Hematopoietic multipotent progenitor cell treated with erythropoietin and hydrocortisone succinate and interleukin-3 and kit ligand, for 15 days (in vitro differentiated cells): ENCODE measurements at regions not wholly inside any gene's neighbourhood (a gene's known extent, or its start where the extent isn't known, plus 50 kb on each side); places are given as distances from the start of the nearest gene placed in this dataset.
"Not testable (repeated sequence)": the region's sequence is repeated elsewhere in the genome, so short reads cannot be mapped to it uniquely, and the experiment has no call there.

Experiments used
- DNase-seq: peaks from one replicate; pipeline ENCODE4 v3.0.0-alpha.2; 2015; ENCODE audit warnings: low spot score

GRCh38 chr1:243996223-243996622 is 54.9 kb upstream of the ZBTB18 start:
- DNase-seq, result no peak

GRCh38 chr1:243991650-243992049 is 59.4 kb upstream of the ZBTB18 start:
- DNase-seq, result no peak

DNA sequence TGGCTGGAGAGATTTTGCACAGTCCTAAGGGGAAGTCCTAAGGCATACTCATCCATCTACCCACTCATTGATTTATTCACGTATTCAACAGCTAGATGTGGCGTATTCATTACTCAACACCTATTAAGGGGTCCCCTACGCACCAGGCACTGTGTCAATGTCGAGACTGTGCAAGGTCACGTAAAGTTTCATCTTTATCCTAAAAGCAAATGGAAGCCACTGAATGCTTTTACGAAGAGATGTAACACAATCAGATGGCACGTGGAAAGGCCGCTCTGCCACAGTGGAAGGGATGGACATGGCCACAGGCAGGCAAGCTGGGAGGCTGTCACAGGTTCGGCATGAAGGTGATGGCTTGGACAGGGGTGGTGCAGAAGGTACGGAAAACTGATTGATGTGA is 66.3 kb upstream of the ZBTB18 start:
- DNase-seq, result no peak

DNA sequence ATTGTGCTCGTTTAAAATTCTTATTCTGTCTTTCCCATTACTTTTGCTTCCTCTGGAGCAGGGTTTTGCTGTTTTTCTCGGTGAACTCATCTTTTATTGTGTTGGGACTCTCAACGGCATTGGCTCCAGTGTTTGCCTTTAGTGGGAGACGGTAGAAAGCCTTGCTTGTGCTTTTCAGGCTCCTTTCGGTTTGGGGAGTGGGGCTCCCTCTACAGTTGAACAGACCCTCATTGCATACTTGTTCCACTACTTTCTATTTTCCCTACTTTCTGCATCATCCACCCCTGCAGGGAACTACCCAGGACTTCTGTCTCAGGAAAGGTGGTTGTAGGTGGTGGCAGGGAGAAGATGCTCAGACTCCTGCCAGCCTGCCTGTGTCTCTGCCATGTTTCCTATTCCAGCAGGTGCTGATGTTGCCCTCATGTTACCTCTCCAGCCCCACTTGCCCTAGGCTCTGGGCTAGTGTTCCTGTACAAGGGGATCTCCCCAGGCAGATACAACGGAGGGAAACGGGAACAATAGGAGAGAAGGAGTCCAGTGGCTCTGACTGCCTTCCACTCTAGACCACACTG is 68.5 kb upstream of the ZBTB18 start:
- DNase-seq, result no peak

DNA sequence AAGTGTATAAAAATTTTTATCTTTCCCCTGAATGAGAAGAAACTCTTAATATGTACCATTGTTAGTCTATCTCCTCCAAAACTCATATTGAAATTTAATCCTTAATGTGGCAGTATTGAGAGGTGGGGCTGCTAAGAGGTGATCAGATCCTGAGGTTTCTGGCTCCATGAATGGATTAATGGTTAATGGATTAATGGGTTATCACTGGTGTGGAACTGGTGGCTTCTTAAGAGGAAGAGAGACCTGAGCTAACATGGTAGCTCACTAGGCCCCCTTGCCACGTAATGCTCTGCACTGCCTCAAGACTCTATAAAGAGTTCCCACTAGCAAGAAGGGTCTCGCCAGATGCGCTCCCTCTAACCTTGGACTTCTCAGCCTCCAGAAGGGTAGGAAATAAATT is 70.6 kb upstream of the ZBTB18 start:
- DNase-seq, result no peak

DNA sequence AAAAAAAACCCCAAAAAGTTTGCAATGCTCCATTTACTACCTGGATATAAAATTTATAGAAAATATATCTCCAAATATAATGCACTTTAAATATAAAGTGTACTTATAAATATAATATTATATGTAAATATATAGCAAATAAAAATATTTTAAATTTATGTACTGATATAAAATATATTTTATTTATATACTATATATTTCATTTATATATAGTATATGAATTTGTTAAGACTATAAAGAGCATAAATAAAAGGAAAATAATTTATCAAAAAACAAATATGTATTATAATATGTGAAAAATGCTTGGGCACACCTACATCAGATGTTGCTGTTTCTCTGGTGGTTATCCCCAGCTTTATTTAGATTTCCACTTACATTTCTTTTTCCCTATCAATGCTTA is 71.0 kb upstream of the ZBTB18 start:
- no peak for DNase-seq

GRCh38 chr1:243979396-243979795 is 71.7 kb upstream of the ZBTB18 start:
- no peak for DNase-seq

GRCh38 chr1:243977094-243977493 is 74.0 kb upstream of the ZBTB18 start:
- DNase-seq, result no peak

GRCh38 chr1:243974451-243975292 is 76.4 kb upstream of the ZBTB18 start:
- no peak for DNase-seq

GRCh38 chr1:243973169-243973568 is 77.9 kb upstream of the ZBTB18 start:
- DNase-seq, result no peak

DNA sequence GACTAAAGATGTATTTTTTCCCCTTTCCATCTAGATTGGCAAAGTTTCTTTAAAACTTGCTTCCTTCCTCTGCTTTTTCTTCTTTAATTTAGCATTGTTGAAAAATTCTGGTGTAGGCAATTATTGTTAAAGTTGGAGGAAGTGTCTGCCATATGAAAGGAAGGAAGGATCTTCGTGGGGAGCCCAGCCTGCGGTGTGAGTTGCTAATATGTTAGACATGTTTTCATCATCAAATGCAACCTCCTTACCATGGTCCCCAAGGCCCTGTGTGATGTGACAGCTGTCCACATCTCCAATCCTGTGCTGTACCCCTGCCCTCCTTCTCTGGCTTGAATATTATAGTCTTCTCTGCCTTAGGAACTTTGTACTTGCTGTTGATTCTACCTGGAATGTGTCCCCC is 81.0 kb upstream of the ZBTB18 start:
- no peak for DNase-seq

DNA sequence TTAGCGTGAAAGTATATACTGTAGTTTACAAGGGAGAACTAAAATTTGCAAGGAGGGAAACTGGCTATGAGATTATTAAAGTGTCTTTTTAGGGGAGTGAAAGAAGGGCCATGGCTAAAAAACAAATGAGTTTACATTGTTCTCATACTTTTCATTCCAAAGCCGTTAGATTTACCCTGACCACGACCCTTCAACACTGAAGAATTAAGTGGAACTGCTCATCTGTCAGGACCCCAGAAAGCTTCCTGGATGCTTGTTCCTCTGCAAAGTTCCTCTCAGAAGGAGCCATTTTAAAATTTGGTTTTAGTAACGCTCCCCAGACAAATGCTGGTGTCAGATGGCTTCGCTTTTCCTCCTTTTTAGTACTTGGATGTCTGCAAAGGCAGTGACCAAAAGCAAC is 82.7 kb upstream of the ZBTB18 start:
- DNase-seq, result no peak

GRCh38 chr1:243964915-243965314 is 86.2 kb upstream of the ZBTB18 start:
- DNase-seq, result no peak

- no peak for DNase-seq
Measured at GRCh38 chr1:243963571-243963970, 87.5 kb upstream of the ZBTB18 start.

DNA sequence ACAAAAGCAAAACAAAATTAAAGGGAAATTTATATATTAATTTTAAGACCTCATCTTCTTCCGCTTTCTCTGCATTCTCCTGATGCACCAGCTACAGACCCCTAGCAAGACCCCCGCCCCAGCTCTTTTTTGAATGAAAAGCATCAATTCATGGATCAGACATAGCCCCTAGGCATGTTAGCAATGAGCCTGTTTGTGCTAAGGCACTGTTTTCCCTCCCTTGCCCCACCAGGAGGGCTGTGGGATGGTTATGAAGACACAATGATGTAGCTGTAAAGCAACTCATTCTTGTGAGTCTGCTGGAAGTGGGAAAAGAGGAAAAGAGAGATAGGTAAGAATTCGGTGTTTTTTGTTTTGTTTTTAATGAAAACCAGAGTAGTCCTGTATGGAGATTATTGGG is 88.5 kb upstream of the ZBTB18 start:
- no peak for DNase-seq

DNA sequence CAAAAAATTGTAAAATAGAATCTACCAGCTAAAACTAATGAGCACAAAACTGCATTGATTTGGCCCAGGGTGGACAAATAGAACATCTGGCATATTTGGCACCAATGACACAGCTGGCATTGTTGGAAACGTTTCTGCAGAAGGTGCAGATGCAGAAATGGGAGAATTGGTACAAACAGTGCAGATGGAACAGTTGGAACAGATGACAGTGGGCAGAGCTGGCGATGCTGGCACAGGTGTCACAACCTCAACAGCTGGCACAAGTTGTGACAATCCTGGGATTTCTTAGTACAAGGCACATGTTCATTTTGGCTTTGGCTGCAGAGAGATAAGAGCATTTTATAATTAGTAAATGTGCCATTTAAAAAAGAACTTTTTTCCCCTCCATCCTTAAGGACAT is 91.1 kb upstream of the ZBTB18 start:
- no peak for DNase-seq

GRCh38 chr1:243957141-243957540 is 93.9 kb upstream of the ZBTB18 start:
- DNase-seq, result no peak

DNA sequence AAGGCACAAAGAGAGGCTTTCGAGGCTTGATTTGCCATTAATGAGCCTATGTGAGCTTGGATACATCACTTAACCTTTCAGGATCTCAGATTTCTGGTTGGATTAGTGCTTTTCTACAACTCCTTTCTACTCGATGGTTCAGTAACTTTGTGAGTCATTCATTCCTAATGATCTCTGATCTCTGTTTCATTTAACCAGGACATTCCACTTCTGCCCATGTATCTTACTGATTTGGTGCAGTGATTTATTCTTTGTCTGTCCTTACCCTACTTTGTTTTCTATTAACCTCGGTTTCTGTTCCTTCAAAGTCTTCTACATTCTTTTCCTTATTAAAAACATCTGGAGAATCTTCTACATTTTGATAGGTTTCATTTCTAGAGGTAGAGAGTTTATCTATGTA is 94.6 kb upstream of the ZBTB18 start:
- no peak for DNase-seq

DNA sequence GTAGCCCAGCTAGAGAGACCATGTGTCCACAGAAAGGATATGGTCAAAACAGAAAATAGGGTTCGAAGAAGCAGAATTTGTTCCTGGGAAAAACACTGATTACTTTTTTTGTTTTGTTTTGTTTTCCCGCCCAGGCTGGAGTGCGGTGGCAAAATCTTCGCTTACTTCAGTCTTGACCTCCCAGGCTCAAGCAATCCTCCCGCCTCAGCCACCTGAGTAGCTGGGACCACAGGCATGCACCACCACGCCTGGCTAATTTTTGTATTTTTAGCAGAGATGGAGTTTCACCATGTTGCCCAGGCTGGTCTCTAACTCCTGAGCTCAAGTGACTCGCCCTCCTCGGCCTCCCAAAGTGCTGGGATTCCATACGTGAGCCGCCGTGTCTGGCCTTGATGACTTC is 99.9 kb upstream of the ZBTB18 start:
- not testable (repeated sequence) for DNase-seq

DNA sequence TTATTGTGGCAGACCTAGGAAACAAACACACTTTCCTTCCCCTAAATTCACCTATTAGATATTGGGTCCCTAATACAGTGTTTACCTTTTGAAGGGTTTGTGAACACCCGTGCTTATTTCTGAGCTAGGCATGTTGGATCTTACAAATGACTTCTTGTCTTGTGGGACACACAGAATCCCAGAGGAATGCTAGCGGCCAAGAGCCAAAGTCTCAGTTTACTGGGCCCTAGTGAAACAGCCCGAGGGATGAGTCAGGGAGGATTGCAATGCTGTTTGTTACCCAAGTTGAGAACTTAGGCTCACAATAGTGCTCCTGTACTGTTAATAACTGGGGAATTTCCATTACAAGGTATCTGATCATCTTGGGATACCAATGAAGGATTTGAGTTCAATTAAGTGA is 100.1 kb upstream of the AKT3 start:
- DNase-seq, result no peak

DNA sequence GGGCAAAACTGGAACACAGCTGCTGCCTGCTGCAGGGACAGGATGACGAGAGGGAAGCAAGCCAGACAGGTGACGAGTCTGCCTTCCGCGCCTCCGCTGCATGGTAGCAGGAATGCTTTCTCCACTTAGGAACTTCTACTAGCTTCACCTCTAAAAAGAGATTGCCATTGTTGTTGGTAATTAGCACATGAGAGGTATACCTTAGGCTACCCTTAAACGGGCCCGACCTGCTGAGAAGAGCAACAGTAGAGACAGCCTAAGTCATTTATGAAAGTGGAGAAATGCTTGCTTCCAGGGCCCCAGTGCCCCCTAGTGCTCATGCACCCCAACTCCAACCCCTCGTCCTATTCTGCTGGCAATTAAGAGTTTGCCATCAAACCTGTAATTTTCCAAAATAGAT is 96.9 kb upstream of the AKT3 start:
- no peak for DNase-seq

GRCh38 chr1:243946253-243946652 is 96.2 kb upstream of the AKT3 start:
- no peak for DNase-seq

- no peak for DNase-seq
Measured at GRCh38 chr1:243945727-243946126, 95.7 kb upstream of the AKT3 start.
